ENCODE measurements at regions not wholly inside any gene's neighbourhood (a gene's known extent, or its start where the extent isn't known, plus 50 kb on each side); places are given as distances from the start of the nearest gene placed in this dataset.

DNA sequence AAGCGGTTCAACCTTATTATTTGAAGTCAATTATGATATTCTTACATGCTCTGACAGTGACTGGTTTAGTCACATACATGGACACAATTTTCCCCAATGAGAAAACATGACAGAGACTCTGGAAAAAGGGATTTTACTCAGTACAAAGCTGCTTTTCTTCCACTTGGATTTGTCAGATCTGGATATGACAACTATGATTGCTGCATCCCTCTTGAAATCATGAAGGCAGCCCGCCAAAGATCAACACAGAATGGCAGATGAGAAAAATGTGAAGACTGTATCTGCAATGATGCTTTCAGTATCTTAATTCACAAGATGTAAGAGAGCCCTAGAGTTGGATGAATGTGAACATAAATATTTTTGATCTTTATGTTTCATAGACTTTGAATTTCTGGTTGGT, 439.6 kb downstream of the CDH8 start:
- DNase-seq (ENCODE audit: low read depth in 2 of 2) = no peak

DNA sequence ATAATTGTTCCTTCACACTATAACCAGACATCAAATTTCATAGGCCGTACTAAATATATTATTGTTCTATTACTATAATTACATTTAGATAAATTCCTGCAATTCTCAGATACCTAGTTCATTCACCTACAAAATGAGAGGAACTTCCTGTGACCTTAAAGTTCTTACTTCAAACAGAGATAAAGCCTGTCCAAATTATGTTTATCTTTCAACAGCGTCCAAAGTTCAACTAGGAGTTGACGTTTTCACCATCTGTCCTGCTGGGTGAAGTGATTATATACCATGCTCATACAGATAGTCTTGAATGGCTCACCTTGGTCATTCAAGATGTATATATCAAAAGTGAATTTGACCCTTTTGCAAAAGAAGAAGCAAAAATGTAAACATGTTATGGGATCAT, 440.6 kb downstream of the CDH8 start:
- no peak for DNase-seq (ENCODE audit: low read depth in 2 of 2)

DNA sequence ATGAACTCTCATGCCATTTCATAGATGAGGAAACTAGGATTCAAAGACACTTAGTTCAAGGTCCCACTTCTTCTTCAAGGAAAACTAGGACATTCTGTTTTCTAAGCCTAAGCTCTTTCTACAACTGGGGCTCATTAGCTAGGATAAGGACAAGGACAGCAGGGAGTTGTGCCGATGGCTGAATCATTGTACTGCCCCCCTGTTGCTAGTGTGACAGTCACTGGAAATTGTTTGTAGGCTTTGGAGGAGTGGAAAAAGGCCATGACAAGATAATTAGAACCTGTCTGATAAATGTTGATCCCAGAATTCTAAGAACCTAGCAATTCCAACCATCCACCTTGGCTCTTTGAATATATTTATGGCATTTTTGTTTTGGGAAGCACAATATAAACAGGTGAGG, 445.7 kb downstream of the CDH8 start:
- DNase-seq (ENCODE audit: low read depth in 2 of 2) = no peak

DNA sequence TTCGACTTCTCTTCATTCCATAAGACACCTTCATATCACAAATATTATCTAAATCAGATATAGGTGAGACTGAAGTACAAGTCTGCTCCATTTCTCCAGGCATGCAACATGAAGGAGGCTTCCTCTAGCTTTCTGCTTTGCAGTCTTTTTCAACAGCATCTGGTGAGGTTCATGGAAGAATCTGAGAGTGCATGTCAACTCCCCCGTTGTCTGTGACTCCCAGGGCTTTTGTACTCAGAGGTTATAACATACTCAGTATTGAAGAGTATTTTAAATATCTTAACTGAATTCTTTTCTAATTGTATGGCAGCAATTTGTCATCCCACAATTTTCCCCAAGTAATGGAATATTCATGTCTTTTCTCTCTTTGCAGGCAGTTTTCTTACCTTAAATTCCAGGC, 448.7 kb downstream of the CDH8 start:
- no peak for DNase-seq (ENCODE audit: low read depth in 2 of 2)

DNA sequence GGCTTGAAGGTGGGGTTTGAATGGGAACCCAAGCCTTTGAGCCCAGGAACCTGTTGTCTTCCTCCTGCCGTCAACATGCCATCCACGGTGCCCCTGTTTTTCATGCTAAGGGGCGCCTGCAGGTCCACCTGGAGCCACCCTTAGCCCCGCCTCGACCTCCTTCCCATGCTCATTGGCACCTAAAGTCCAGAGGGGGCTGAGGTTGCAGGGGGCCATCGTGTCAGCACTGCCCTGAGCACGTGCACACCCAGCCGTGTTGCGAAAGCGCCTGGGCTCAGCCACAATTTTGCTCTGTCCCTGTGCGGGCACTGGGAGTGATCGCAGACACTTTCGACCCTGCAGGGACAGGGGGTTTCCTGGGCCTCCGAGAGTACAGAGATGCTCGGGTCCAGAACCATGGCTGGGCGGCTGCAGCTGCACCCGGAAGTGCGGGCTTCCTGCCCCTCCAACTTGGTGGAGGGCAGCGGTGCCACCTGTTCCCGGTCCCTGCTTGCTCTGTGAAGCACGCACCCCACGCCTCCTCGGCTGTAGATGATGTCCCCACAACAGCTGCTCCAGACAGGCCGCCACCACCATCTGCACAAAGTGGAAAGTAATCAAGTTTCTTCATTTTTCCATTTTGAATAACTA, 454.7 kb downstream of the CDH8 start:
- DNase-seq (ENCODE audit: low read depth in 2 of 2) = no peak

DNA sequence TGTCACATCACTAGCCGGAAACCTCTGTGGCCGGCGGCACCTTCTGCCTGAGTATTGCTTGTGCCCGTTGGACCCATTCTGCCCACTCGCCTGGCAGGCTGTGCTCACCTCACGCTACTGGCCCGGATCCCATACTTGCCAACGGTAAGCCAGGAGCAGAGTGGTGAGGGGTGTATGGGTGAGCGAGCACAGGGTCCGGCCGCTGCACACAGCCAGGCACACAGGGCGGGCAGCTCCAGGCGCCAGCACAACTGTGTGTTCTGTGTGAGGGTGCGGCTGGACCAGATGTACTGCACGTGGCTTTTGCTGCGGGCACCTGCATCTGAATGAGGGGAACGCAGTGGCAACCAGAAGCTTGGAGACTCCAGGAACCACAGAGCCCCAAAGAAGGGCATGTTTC, 455.7 kb downstream of the CDH8 start:
- no peak for DNase-seq (ENCODE audit: low read depth in 2 of 2)

DNA sequence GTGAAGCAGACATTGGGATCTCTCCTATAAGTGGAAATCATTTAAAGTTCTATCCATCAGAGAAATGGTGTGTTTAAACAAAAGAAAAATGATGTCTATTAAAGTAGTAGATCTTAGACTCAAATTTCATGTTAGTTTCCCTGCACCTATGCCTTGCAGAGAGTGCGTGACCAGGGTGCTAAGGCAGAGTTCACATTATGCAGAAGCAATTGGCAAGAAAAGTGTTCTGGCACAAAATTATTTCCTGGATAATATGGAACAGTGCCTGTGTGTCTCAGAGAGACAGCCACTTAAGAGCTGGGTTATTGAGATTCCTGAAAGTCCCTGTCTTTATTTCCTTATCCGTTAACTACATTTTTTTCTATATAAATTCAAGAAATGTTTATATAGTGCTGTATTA, 457.0 kb downstream of the CDH8 start:
- DNase-seq (ENCODE audit: low read depth in 2 of 2) = no peak

DNA sequence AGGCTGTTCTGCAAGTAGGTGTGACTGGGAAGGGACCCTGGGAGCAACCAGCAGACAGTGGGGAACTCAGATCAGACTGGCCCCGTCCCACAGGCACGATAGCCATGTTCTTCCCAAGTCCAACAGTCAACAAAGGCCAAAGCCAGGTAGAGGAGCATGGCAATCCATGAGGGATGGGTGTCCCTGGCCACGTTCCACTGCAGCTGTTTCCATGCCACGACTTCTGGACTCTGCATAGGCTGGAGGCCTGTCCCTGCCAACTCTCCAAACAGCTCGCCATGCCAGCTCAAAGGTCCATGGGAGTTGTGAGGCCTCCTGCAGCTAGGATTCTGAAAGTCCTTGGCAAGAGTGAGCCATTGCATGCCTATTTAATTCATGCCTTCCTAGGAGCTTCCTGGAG, 459.8 kb downstream of the CDH8 start:
- DNase-seq (ENCODE audit: low read depth in 2 of 2) = no peak

DNA sequence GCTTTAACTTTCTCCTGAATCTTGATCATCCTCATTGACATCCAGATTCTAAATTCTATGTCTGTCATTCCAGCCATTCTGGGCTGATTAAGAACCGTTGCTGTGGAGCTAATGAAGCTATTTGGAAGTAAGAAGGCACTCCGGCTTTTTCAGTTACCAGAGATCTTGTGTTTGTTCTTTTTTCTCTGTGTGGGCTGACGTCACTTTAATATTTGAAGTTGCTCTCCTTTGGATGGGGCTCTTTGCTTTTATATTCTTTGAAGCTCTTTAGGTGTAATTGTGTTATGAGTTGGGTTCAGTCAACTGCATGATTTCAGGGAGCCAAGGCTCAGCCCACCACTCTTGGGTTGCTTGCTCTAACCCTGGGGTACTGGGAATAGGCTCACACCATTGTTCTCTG, 460.6 kb downstream of the CDH8 start:
- no peak for DNase-seq (ENCODE audit: low read depth in 2 of 2)

DNA sequence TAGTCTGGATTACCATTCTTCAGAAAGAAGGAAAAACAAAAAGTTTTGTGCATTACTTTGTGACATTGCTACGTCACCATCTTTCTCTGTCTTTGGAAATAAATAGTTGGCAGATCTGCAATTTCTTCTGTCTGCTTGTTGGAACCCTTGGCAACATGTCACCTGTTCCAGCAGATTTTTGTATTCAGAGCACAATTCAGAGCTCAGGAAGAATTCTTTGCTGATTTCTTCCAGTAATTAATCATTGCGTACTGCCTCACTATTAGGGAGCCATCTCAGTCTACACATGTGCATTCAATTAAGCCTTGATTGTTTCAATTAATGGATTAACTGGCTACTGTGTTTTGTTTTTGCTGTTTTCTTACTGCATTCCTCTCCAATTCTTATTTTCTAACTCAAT, 467.2 kb downstream of the CDH8 start:
- DNase-seq (ENCODE audit: low read depth in 2 of 2) = no peak

DNA sequence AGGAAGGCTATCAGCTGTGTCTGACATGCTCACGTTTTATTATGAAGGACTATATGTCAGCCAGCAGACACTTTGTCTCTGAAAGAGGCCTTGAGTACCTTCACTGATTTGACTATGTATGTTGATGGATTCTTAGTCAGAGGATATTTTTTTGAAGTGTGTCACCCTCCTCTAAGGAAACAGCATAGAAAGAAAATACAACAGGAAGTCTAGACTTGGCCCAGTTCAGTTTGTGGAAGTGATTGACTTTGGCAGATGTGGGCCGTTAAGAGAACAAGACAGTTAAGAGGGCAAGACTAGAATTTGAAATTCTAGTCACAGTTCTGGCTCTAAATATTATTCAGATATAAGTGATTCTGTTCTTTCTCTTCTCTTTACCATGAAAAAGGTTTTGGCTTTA, 471.5 kb downstream of the CDH8 start:
- DNase-seq (ENCODE audit: low read depth in 2 of 2) = no peak

DNA sequence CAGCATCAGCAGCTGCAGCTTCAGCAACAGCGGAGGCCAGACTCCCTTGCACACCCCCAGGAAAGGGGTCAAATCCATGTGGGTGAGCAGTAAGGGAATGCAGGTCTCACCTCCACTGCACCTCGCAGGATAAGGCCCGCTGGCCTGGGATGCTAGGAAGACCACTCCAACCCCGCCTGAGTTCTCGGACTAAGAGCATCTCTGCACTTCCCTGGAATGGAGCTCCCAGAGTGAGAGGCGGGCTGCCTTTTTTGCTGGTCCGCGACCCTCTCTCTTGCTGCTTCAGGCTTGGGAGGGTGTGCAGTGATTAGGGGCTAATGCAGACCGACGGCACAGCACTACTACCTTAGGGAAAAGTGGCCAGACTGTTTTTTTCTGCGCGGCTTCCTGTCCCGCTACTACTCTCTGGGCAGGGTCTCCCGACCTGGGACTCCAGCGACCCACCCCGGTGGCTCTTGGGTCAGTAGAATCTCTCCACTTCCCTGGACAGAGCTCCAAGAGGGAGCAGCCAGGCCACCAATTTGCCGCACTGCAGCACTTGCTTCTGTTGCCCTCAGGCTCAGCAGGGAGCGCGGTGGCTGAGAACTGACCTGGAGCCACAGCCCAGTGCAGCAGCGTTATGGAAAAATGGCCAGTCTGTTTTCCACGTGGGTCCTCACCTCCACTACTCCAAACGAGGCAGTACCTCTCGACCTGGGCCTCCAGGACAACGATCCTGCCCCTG, 480.4 kb downstream of the CDH8 start:
- no peak for DNase-seq (ENCODE audit: low read depth in 2 of 2)

DNA sequence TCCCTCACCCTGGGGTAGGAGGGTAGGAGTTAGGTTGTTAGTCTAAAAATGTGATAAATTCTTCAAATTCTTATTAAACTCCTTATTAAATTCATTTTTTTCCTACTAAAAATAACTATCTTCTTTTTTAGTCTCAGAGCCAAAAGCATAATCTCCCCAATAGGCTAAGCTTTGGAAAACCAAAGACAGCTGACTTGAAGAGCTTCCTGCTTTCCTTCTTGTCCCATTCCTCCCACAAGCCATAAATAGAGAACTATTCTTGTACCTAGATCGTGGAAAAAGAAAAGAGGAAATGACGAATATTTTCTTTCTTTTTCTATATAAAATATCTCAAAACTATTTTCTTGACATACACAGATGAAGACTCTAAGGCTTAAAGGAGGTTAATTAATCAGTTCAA, 486.9 kb downstream of the CDH8 start:
- DNase-seq (ENCODE audit: low read depth in 2 of 2) = no peak

DNA sequence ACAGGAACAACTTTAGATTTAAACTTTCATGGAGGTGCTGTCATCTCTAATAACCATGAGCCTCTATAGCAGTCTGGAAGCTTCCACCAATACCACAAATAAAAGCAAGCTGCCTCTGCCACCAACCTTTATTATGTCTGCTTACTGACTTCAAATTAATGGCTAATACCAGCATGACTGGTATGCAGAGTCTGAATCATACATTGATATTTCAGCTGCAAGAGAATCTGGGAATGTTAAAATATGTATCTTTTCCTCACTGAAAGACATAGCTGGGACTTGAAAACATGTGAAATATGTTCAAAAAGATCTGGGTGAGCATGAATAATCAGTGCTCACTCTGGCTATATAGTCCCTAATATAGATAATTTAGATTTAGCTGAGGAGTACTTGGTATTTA, 488.6 kb downstream of the CDH8 start:
- DNase-seq (ENCODE audit: low read depth in 2 of 2) = no peak

DNA sequence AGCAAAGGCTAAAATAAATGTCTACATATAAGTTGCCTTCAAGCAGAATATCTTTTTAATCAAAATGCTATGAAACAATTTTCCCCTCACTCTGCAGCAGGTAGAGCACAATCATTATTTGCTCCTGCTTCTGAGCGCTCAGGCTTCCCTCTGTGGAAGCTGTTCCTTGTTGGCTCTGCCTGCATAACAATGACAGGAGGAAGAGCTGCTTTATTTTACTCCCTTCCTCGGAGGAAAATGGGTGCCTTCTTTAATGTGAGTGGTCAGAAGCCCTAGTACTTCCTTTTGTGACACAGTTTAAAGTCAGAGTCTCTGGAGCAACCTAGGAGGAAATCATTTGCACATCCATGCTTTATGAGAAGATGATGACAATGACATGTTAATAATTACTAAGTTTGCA, 492.1 kb downstream of the CDH8 start:
- no peak for DNase-seq (ENCODE audit: low read depth in 2 of 2)

DNA sequence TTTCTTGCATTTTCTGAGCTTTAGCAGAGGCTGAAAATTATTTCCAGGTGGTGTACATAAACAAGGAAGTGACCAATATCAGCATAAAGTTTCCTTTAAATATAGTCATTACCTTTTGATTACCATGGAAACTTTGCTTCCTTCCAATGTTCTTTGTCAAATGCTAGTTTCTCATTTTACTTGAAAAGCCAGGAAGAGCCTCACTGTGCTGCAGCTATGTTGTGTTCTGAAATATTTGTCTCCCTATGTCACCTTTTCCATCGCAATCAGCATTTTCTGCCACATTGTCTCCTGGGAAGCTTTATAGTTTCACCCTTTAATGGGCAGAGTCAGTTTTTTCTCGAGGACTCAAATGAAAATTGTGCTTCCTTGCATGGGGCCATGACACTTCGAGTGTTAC, 496.0 kb downstream of the CDH8 start:
- DNase-seq (ENCODE audit: low read depth in 2 of 2) = no peak

DNA sequence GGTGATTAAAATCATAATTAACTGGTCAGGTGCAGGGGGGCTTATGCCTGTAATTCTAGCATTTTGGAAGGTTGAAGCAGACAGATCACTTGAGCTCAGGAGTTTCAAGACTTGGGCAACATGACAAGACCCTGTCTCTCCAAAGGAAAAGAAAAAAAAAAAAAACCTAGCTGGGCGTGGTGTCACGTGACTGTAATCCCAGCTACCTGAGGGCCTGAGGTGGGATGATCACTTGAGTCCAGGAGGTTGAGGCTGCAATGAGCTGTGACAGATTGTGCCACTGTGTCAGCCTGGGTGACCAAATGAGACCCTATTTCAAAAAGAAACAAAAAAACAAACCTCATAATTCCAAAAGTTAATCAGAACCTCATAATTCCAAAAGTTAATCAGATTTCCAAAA, 505.5 kb downstream of the CDH8 start:
- DNase-seq (ENCODE audit: low read depth in 2 of 2) = no peak

DNA sequence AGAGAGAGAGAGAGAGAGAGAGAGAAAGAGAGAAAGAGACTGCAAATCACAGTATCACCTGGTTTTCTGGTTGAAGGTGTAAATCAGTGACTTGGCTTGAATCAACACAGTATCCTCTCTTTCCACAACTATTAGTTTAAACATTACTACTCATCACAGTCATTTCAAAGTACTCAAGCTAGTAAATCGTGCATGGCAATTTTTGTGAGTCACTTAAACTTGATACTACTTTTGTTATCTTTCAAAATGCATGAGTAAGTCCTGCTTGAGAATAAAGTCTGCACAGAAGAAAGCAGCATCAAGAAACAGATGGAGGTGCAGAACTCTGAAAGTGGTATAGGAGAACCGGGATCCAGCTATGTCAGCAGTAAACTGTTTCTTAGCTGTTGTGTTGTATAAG, 535.4 kb downstream of the CDH8 start:
- DNase-seq (ENCODE audit: low read depth in 2 of 2) = no peak

DNA sequence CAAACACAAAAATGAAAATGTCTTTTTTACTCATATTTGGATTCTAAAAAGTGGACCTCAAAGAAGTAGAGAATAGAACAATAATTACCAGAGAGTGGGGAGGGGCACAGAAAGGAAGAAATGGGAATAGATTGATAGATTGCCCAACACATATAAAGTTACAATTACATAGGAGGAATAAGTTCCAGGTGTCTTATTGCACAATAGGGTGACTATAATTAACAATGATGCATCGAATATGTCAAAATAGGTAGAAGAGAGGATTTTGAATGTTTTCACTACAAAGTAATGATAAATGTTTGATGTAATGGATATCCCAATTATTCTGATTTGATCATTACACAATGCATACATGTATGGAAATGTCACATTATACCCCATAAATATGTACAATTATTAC, 556.0 kb downstream of the CDH8 start:
- no peak for DNase-seq (ENCODE audit: low read depth in 2 of 2)

DNA sequence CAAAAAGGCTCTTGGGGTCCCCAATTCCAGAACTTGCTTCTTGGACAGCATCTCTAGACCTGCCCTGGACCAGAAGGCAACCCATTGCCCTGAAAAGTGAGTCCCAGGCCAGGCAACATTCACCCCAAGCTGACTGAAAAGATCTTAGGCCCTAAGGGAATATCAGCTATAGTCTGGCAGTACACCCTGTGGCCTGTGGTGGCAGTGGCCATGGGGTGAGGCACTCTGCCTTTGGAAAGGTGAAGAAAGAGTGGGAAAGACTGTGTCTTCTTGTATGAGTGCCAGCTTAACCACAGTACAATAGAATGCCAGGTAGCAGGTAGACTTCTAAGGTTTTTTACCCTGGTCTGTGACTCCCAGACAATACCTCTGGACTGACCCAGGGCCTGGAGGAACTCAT, 564.5 kb downstream of the CDH8 start:
- DNase-seq (ENCODE audit: low read depth in 2 of 2) = no peak

DNA sequence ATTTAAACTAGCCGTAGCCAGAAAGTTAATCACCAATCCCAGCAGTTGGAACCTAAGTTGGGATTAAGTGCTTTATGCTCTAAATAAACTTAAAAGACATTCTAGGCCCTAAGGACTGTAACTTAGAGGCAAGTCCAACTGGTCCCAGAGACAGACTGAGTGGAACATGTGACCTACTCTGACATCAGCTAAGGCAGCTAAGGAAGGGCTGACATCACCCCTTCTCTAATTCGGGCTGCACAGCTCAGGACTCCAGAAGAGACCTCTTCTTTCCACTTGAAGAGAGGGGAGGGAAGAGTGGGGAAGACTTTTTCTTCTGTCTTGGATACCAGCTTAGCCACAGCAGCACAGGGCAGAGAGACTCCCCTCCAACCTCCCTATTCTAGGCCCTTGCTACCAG, 565.2 kb downstream of the CDH8 start:
- DNase-seq (ENCODE audit: low read depth in 2 of 2) = no peak

DNA sequence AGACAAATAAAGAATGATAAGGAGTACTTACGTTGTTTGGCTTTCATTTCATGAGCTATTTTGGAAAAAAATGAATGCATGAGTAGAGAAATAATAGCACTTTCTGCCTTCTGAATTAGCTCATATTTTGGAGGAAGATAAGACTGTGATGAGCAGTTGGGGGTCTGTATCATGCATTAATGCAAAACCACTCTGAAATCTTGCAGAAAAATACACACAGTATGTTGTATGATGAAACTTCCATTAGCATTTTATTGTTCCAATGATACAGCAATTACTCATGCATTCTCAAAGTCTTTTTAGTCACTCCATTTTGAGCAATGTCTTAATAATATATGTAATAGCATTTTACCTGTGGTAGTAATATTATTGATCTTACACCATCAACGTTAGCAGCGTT, 571.0 kb downstream of the CDH8 start:
- DNase-seq (ENCODE audit: low read depth in 2 of 2) = no peak

DNA sequence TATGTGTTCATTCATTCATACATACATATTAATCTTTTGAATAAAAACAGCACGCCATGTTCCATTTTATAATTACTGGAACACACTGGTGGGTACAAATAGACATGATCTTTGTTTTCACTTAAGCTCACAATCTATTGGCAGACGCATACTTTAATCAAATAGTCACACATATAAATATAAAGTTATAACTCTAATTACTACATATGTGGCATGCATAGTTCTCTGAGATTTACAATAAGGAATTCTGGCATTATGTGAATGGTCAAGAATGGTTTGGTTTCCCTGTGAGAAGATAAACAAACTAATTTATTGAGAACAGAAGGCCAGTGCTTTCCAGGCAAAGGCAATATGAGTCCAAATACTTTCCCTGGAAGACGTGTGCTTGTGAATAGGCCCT, 576.2 kb downstream of the CDH8 start:
- no peak for DNase-seq (ENCODE audit: low read depth in 2 of 2)

DNA sequence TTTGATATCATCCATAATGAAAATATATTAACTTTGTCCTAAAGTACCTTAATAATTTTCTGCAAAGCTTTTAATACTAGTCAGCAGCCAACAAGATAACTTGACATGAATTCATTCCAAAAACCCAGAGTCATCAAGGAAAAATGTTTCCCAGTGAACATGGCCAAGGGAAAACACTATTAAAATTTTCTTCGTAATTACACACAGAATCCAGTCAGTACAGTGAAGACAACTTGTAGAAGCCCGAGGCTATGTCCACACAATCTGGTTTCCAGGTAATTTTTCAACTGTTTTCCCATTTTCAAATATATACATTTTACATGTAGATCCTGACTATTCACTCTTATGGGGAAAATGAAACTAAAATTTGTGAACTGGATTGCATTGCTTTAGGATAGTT, 600.9 kb downstream of the CDH8 start:
- no peak for DNase-seq (ENCODE audit: low read depth in 2 of 2)

Measured in stimulated activated CD4-positive, alpha-beta T cell treated with anti-CD3 and anti-CD28 coated beads, Interleukin-1b, Interleukin-23, amount 100 ng/mL, for 1 hour (primary cell).